Neural cell (in vitro differentiated cells): ENCODE measurements at regions not wholly inside any gene's neighbourhood (a gene's known extent, or its start where the extent isn't known, plus 50 kb on each side); places are given as distances from the start of the nearest gene placed in this dataset.

Experiments
- CTCF ChIP-seq: fragments of 450-650 bp; IDR thresholded peaks from 2 replicates; pipeline ENCODE4 v1.5.1; 2014; ENCODE audit warnings: antibody characterized with exemption, mild to moderate bottlenecking, moderate library complexity; ENCODE audit not compliant: poor library complexity, severe bottlenecking
- EP300 ChIP-seq: fragments of 450-650 bp; conservative IDR thresholded peaks from 2 replicates; pipeline ENCODE4 v1.6.1; 2014; ENCODE audit warnings: antibody characterized with exemption, mild to moderate bottlenecking, moderate library complexity; ENCODE audit not compliant: poor library complexity, severe bottlenecking
- EZH2 ChIP-seq: fragments of 200-600, 300-800 bp; shearing (Covaris generic), sonication (generic); IDR thresholded peaks from 2 replicates; pipeline ENCODE4 v1.6.1; 2014; ENCODE audit warnings: antibody characterized with exemption, low read length, borderline replicate concordance, mild to moderate bottlenecking; ENCODE audit not compliant: insufficient read depth, poor library complexity, severe bottlenecking
- POLR2AphosphoS5 ChIP-seq: IDR thresholded peaks from 2 replicates; pipeline ENCODE4 v1.6.1; 2012
- TAF1 ChIP-seq: IDR thresholded peaks from 2 replicates; pipeline ENCODE4 v1.6.1; 2012; ENCODE audit warnings: low read depth

- TF ChIP-seq CTCF (no peak), POLR2AphosphoS5 (no peak), EZH2 (no peak), TAF1 (no peak), EP300 (no peak)
Observed at GRCh38 chr5:106489004-106489403, 1181.7 kb downstream of the EFNA5 start.
